Stimulated activated CD4-positive, alpha-beta T cell treated with anti-CD3 and anti-CD28 coated beads, Interleukin-1b, Interleukin-23, amount 100 ng/mL, for 48 hours (primary cell): ENCODE measurements at regions not wholly inside any gene's neighbourhood (a gene's known extent, or its start where the extent isn't known, plus 50 kb on each side); places are given as distances from the start of the nearest gene placed in this dataset.

Experiments used
- DNase-seq: peaks from one replicate; pipeline ENCODE4 v3.0.0-alpha.2; 2020

- no peak for DNase-seq
Measured at GRCh38 chr2:41870265-41870585, 177.6 kb upstream of the PKDCC start.

- no peak for DNase-seq
Measured at GRCh38 chr2:41871080-41871479, 176.7 kb upstream of the PKDCC start.

- DNase-seq, result no peak
Measured at GRCh38 chr2:41872646-41873045, 175.2 kb upstream of the PKDCC start.

- no peak for DNase-seq
Measured at GRCh38 chr2:41873102-41874031, 174.5 kb upstream of the PKDCC start.

- DNase-seq, result no peak
Measured at GRCh38 chr2:41877114-41877678, 170.6 kb upstream of the PKDCC start.

GRCh38 chr2:41878056-41878455 lies 169.8 kb upstream of the PKDCC start:
- DNase-seq, result no peak

GRCh38 chr2:41878716-41879234 lies 169.0 kb upstream of the PKDCC start:
- no peak for DNase-seq

- no peak for DNase-seq
Measured at GRCh38 chr2:41879235-41879916, 168.4 kb upstream of the PKDCC start.

GRCh38 chr2:41880561-41881243 lies 167.1 kb upstream of the PKDCC start:
- no peak for DNase-seq

GRCh38 chr2:41881249-41881648 lies 166.6 kb upstream of the PKDCC start:
- DNase-seq, result no peak

GRCh38 chr2:41884718-41885117 lies 163.1 kb upstream of the PKDCC start:
- no peak for DNase-seq

- no peak for DNase-seq
Measured at GRCh38 chr2:41886145-41886664, 161.6 kb upstream of the PKDCC start.

GRCh38 chr2:41886757-41887156 lies 161.1 kb upstream of the PKDCC start:
- DNase-seq, result no peak

- no peak for DNase-seq
Measured at GRCh38 chr2:41890341-41890740, 157.5 kb upstream of the PKDCC start.

- DNase-seq, result no peak
Measured at GRCh38 chr2:41892476-41892875, 155.3 kb upstream of the PKDCC start.

GRCh38 chr2:41894563-41895333 lies 153.1 kb upstream of the PKDCC start:
- no peak for DNase-seq

- DNase-seq, result no peak
Measured at GRCh38 chr2:41895334-41895664, 152.5 kb upstream of the PKDCC start.

- no peak for DNase-seq
Measured at GRCh38 chr2:41896186-41896846, 151.5 kb upstream of the PKDCC start.

GRCh38 chr2:41899189-41899588 lies 148.6 kb upstream of the PKDCC start:
- DNase-seq, result no peak

GRCh38 chr2:41900101-41900577 lies 147.7 kb upstream of the PKDCC start:
- no peak for DNase-seq

- no peak for DNase-seq
Measured at GRCh38 chr2:41902897-41903296, 144.9 kb upstream of the PKDCC start.
